IPS-20b (cell line): ENCODE measurements at regions not wholly inside any gene's neighbourhood (a gene's known extent, or its start where the extent isn't known, plus 50 kb on each side); places are given as distances from the start of the nearest gene placed in this dataset.

Experiments used
- H3K27ac ChIP-seq: one replicate; pipeline ENCODE4 v1.5.1; 2013; ENCODE audit warnings: low read length
- H3K27me3 ChIP-seq: 2 replicates; pipeline ENCODE4 v1.6.1; 2013; ENCODE audit warnings: mild to moderate bottlenecking, low read length, inconsistent platforms; ENCODE audit not compliant: insufficient read depth
- H3K36me3 ChIP-seq: 2 replicates; pipeline ENCODE4 v1.6.1; 2013; ENCODE audit warnings: low read depth, mild to moderate bottlenecking, inconsistent platforms, low read length, moderate library complexity; ENCODE audit not compliant: insufficient read depth
- H3K4me1 ChIP-seq: 2 replicates; pipeline ENCODE4 v1.6.1; 2013; ENCODE audit warnings: mild to moderate bottlenecking, control low read depth, inconsistent platforms, low read length, moderate library complexity; ENCODE audit not compliant: insufficient read depth
- H3K4me3 ChIP-seq: 2 replicates; pipeline ENCODE4 v1.5.1; 2013; ENCODE audit warnings: mild to moderate bottlenecking, low read length, inconsistent platforms
- H3K9ac ChIP-seq: 2 replicates; pipeline ENCODE4 v1.6.1; 2013; ENCODE audit warnings: low read depth, mild to moderate bottlenecking, inconsistent platforms, low read length, moderate library complexity
- H3K9me3 ChIP-seq: 2 replicates; pipeline ENCODE4 v1.6.1; 2013; ENCODE audit warnings: mild to moderate bottlenecking, low read depth, low read length, inconsistent platforms; ENCODE audit not compliant: insufficient read depth

GRCh38 chr11:131129474-131129873 lies 213.2 kb upstream of the SNX19 start:
- no peaks in the 10 kb centered on the region for H3K4me1 ChIP-seq
- no peak overlapping the region for H3K9ac ChIP-seq
- H3K9me3 ChIP-seq, result peaks cover 5% of the 10 kb centered on the region; the same call in 1 of the 2 replicates
- H3K27ac ChIP-seq, result no peak overlapping the region
- no peaks in the 10 kb centered on the region for H3K36me3 ChIP-seq
- H3K27me3 ChIP-seq, result no peaks in the 10 kb centered on the region
- no peak overlapping the region for H3K4me3 ChIP-seq

- Histone ChIP-seq H3K27ac (no peak overlapping the region), H3K4me1 (no peaks in the 10 kb centered on the region), H3K9ac (no peak overlapping the region), H3K4me3 (no peak overlapping the region), H3K9me3 (no peaks in the 10 kb centered on the region), H3K36me3 (no peaks in the 10 kb centered on the region), H3K27me3 (no peaks in the 10 kb centered on the region)
Measured at GRCh38 chr11:131135611-131136010, 219.3 kb upstream of the SNX19 start.

GRCh38 chr11:131136486-131136885 lies 220.2 kb upstream of the SNX19 start:
- Histone ChIP-seq H3K4me3 (no peak overlapping the region), H3K9ac (no peak overlapping the region), H3K27ac (no peak overlapping the region), H3K27me3 (no peaks in the 10 kb centered on the region), H3K4me1 (no peaks in the 10 kb centered on the region), H3K36me3 (no peaks in the 10 kb centered on the region), H3K9me3 (no peaks in the 10 kb centered on the region)

GRCh38 chr11:131137046-131137445 lies 220.8 kb upstream of the SNX19 start:
- no peak overlapping the region for H3K9ac ChIP-seq
- H3K27me3 ChIP-seq, result no peaks in the 10 kb centered on the region
- H3K4me3 ChIP-seq, result no peak overlapping the region
- H3K27ac ChIP-seq, result no peak overlapping the region
- H3K4me1 ChIP-seq, result no peaks in the 10 kb centered on the region
- H3K9me3 ChIP-seq, result no peaks in the 10 kb centered on the region
- no peaks in the 10 kb centered on the region for H3K36me3 ChIP-seq

GRCh38 chr11:131138731-131139130 lies 222.5 kb upstream of the SNX19 start:
- no peaks in the 10 kb centered on the region for H3K27me3 ChIP-seq

GRCh38 chr11:131145791-131146190 lies 224.6 kb upstream of the NTM start:
- Histone ChIP-seq H3K36me3 (no peaks in the 10 kb centered on the region), H3K9ac (no peak overlapping the region), H3K4me1 (no peaks in the 10 kb centered on the region), H3K27me3 (no peaks in the 10 kb centered on the region), H3K4me3 (no peak overlapping the region), H3K9me3 (no peaks in the 10 kb centered on the region), H3K27ac (no peak overlapping the region)

More at GRCh38 chr11:131138731-131139130, 222.5 kb upstream of the SNX19 start:
- H3K9me3 ChIP-seq, result no peaks in the 10 kb centered on the region
- H3K36me3 ChIP-seq, result no peaks in the 10 kb centered on the region
- H3K4me1 ChIP-seq, result no peaks in the 10 kb centered on the region
- no peak overlapping the region for H3K4me3 ChIP-seq
- H3K27ac ChIP-seq, result no peak overlapping the region
- H3K9ac ChIP-seq, result no peak overlapping the region

GRCh38 chr11:131146827-131147490 lies 223.5 kb upstream of the NTM start:
- Histone ChIP-seq H3K9me3 (no peaks in the 10 kb centered on the region), H3K4me1 (no peaks in the 10 kb centered on the region), H3K4me3 (no peak overlapping the region), H3K27ac (no peak overlapping the region), H3K9ac (no peak overlapping the region), H3K27me3 (no peaks in the 10 kb centered on the region), H3K36me3 (no peaks in the 10 kb centered on the region)

GRCh38 chr11:131154351-131154750 lies 216.1 kb upstream of the NTM start:
- Histone ChIP-seq H3K36me3 (no peaks in the 10 kb centered on the region), H3K4me1 (0 out of 2 replicates have a peak, but pooled peaks cover 5% of the 10 kb centered on the region), H3K9me3 (no peaks in the 10 kb centered on the region)

GRCh38 chr11:131157678-131158077 lies 212.7 kb upstream of the NTM start:
- H3K27ac ChIP-seq, result no peak overlapping the region
- no peak overlapping the region for H3K4me3 ChIP-seq
- 0 out of 2 replicates have a peak, but pooled peaks cover 5% of the 10 kb centered on the region for H3K4me1 ChIP-seq
- no peaks in the 10 kb centered on the region for H3K27me3 ChIP-seq
- no peaks in the 10 kb centered on the region for H3K36me3 ChIP-seq
- H3K9ac ChIP-seq, result no peak overlapping the region
- no peaks in the 10 kb centered on the region for H3K9me3 ChIP-seq

More at GRCh38 chr11:131154351-131154750, 216.1 kb upstream of the NTM start:
- no peak overlapping the region for H3K27ac ChIP-seq
- no peak overlapping the region for H3K4me3 ChIP-seq
- no peaks in the 10 kb centered on the region for H3K27me3 ChIP-seq
- no peak overlapping the region for H3K9ac ChIP-seq

GRCh38 chr11:131160846-131161245 lies 209.6 kb upstream of the NTM start:
- Histone ChIP-seq H3K36me3 (no peaks in the 10 kb centered on the region), H3K4me1 (no peaks in the 10 kb centered on the region), H3K27me3 (no peaks in the 10 kb centered on the region), H3K27ac (no peak overlapping the region), H3K9ac (no peak overlapping the region), H3K9me3 (no peaks in the 10 kb centered on the region), H3K4me3 (no peak overlapping the region)

- no peaks in the 10 kb centered on the region for H3K9me3 ChIP-seq
- no peak overlapping the region for H3K4me3 ChIP-seq
- H3K27me3 ChIP-seq, result no peaks in the 10 kb centered on the region
- no peaks in the 10 kb centered on the region for H3K4me1 ChIP-seq
- H3K36me3 ChIP-seq, result no peaks in the 10 kb centered on the region
- H3K9ac ChIP-seq, result no peak overlapping the region
- no peak overlapping the region for H3K27ac ChIP-seq
Measured at GRCh38 chr11:131163613-131164012, 206.8 kb upstream of the NTM start.

- Histone ChIP-seq H3K27me3 (no peaks in the 10 kb centered on the region), H3K36me3 (no peaks in the 10 kb centered on the region), H3K9ac (no peak overlapping the region), H3K4me3 (no peak overlapping the region), H3K27ac (no peak overlapping the region), H3K4me1 (no peaks in the 10 kb centered on the region), H3K9me3 (no peaks in the 10 kb centered on the region)
Measured at GRCh38 chr11:131165036-131165435, 205.4 kb upstream of the NTM start.
